Nephron progenitor cell (in vitro differentiated cells): ENCODE measurements at regions not wholly inside any gene's neighbourhood (a gene's known extent, or its start where the extent isn't known, plus 50 kb on each side); places are given as distances from the start of the nearest gene placed in this dataset.

Source experiments
- DNase-seq: peaks from one replicate; pipeline ENCODE4 v3.0.0; 2021
- H3K27ac Mint-ChIP-seq: 2 replicates; pipeline ENCODE4 v1.8.0; 2021; ENCODE audit warnings: mild to moderate bottlenecking, moderate library complexity, mixed read lengths
- H3K27me3 Mint-ChIP-seq: 2 replicates; pipeline ENCODE4 v1.8.0; 2021; ENCODE audit warnings: mild to moderate bottlenecking, low read depth, mixed read lengths; ENCODE audit not compliant: poor library complexity
- H3K36me3 Mint-ChIP-seq: 2 replicates; pipeline ENCODE4 v1.8.0; 2021; ENCODE audit warnings: low read depth, mixed read lengths
- H3K4me1 Mint-ChIP-seq: 2 replicates; pipeline ENCODE4 v1.8.0; 2021; ENCODE audit warnings: mixed read lengths
- H3K4me3 Mint-ChIP-seq: 2 replicates; pipeline ENCODE4 v1.8.0; 2021; ENCODE audit warnings: mild to moderate bottlenecking, moderate library complexity, mixed read lengths
- H3K9me3 Mint-ChIP-seq: 2 replicates; pipeline ENCODE4 v1.8.0; 2021; ENCODE audit warnings: mild to moderate bottlenecking, moderate library complexity, mixed read lengths
- CTCF ChIP-seq: fragments of 200-600 bp; sonication (generic); IDR thresholded peaks from 2 replicates; pipeline ENCODE4 v1.5.0; 2021; ENCODE audit warnings: antibody characterized with exemption

DNA sequence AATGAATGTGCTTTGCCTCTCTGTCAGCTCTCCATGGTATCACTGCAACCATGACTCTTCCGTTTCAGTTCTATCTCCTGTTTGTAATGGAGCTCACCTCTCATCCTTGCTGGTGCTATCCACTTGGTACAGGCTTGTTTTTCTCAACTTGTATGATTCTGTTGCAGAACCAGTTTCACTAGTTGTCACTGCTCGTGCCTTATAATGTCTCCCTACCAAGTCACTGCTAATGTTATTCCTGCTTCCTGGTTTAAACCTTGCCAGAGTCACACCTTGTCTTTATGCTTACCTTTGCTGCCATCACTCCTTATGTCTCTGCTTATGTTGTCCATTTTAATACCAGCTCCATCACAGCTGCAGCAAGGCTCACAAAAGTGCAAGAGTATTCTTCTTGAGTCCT, 1191.0 kb upstream of the LRRTM1 start:
- Mint-ChIP-seq H3K4me1 (no peaks in the 10 kb centered on the region), H3K9me3 (no peaks in the 10 kb centered on the region), H3K27me3 (no peaks in the 10 kb centered on the region), H3K4me3 (no peak overlapping the region), H3K36me3 (no peaks in the 10 kb centered on the region), H3K27ac (no peak overlapping the region)
- TF ChIP-seq CTCF, result no peak
- no peak for DNase-seq

DNA sequence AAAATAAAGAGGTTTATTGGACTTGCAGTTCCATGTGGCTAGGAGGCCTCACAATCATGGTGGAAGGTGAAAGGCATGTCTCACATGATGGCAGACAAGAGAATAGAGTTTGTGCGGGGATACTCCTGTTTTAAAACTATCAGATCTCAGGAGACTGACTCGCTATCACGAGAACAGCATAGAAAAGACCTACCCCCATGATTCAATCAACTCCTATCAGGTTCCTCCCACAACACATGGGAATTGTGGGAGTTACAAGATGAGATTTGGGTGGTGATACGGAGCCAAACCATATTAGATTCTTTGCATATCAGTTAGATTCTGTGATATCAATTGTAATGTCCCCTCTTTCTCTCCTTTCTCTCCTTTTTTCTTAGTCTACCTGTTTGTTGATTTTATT, 1178.7 kb upstream of the LRRTM1 start:
- H3K27ac Mint-ChIP-seq, result no peak overlapping the region
- peaks cover 3% of the 10 kb centered on the region for H3K27me3 Mint-ChIP-seq
- H3K36me3 Mint-ChIP-seq, result no peaks in the 10 kb centered on the region
- no peak for TF ChIP-seq CTCF
- no peaks in the 10 kb centered on the region for H3K4me1 Mint-ChIP-seq
- no peak overlapping the region for H3K4me3 Mint-ChIP-seq
- H3K9me3 Mint-ChIP-seq, result peaks cover 11% of the 10 kb centered on the region
- no peak for DNase-seq

DNA sequence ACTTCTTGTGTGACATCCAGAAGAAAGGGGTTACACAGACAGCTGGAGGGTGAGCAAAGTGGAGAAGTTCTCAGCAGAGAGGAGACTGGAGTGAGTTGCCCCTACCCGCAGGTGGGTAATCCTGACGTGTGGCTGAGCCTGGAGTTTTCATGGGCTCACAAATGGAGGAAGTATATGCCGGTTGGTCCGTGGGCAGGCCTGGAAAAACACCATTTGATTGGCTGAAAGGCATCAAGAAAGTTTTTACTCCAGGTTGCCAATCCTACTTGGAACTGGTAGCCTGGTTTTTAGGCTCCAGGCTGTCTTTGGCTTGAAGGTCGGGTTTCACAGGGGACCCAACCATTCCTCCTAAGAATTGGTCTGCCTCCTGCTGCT, 1177.4 kb upstream of the LRRTM1 start:
- no peak for TF ChIP-seq CTCF
- Mint-ChIP-seq H3K27ac (no peak overlapping the region), H3K27me3 (peaks cover 3% of the 10 kb centered on the region), H3K36me3 (no peaks in the 10 kb centered on the region), H3K4me3 (no peak overlapping the region), H3K9me3 (peaks cover 2% of the 10 kb centered on the region), H3K4me1 (no peaks in the 10 kb centered on the region)
- DNase-seq, result no peak

- H3K4me1 Mint-ChIP-seq, result no peaks in the 10 kb centered on the region
- peaks cover 2% of the 10 kb centered on the region for H3K27me3 Mint-ChIP-seq
- no peak for DNase-seq
- no peak overlapping the region for H3K27ac Mint-ChIP-seq
- no peak overlapping the region for H3K4me3 Mint-ChIP-seq
- H3K36me3 Mint-ChIP-seq, result no peaks in the 10 kb centered on the region
- no peak for TF ChIP-seq CTCF
- H3K9me3 Mint-ChIP-seq, result no peaks in the 10 kb centered on the region
Observed at GRCh38 chr2:81481242-81481993, 1176.9 kb upstream of the LRRTM1 start.

DNA sequence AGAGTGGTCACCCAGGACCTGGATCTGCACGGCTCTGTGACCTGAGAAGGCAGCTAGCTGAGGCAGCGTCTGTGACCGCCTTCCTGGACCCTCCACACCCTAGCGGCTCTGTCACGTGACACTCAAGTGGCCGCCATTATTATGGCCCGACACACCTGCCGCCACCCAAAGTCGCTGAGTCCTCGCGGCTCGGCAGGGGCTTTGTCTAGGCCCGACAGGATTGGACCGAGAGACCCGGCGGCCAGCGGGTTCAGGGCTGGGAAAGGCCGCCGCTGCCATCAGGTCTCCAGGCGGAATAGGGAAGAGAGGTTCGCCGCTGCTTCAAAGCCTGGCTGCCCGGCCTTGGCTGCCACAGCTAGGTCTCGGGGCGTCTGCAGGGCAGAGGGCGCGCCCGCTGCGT, 1162.5 kb upstream of the LRRTM1 start:
- TF ChIP-seq CTCF, result no peak
- Mint-ChIP-seq H3K4me1 (no peaks in the 10 kb centered on the region), H3K9me3 (peaks cover 4% of the 10 kb centered on the region), H3K27ac (no peak overlapping the region), H3K36me3 (no peaks in the 10 kb centered on the region), H3K27me3 (no peaks in the 10 kb centered on the region), H3K4me3 (no peak overlapping the region)
- no peak for DNase-seq

DNA sequence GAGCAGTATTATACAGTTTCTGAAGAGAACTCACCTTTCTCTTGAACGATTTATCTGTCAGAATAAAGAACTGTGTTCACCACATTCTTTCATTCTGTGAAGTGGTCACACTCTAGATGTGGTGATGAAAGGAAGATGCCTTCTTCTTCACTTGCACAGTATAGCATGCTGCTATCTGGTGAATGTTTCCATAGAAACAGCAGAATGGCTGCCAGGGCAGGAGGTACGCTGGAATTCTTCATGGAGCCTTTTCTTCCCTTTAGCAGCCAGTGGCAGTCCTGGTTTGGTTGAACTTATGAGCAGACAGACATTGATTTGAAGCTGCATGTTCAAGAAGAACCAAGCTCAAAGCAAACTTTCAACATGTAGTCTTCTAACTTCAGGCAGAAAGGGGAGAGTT, 1157.9 kb upstream of the LRRTM1 start:
- no peaks in the 10 kb centered on the region for H3K9me3 Mint-ChIP-seq
- H3K27me3 Mint-ChIP-seq, result no peaks in the 10 kb centered on the region
- DNase-seq, result no peak
- TF ChIP-seq CTCF, result no peak
- H3K36me3 Mint-ChIP-seq, result no peaks in the 10 kb centered on the region
- no peak overlapping the region for H3K27ac Mint-ChIP-seq
- no peaks in the 10 kb centered on the region for H3K4me1 Mint-ChIP-seq
- no peak overlapping the region for H3K4me3 Mint-ChIP-seq
